Lower lobe of right lung (tissue), 2 donors: ENCODE measurements at regions not wholly inside any gene's neighbourhood (a gene's known extent, or its start where the extent isn't known, plus 50 kb on each side); places are given as distances from the start of the nearest gene placed in this dataset.

Experiments used
- ATAC-seq, 2 donors: fragments of 200-7000 bp; cut with Tn5 transposase; one replicate each; pipeline ENCODE4 v1.9.1; 2020 to 2022; ENCODE audit warnings: mild to moderate bottlenecking in 2 of 2, moderate library complexity in 2 of 2
- DNase-seq: peaks from one replicate; pipeline ENCODE4 v3.0.0-alpha.2; 2020
- H3K27ac ChIP-seq: fragments of 200-600 bp; one replicate; pipeline ENCODE4 v1.8.0; 2022
- H3K27me3 ChIP-seq: fragments of 200-600 bp; one replicate; pipeline ENCODE4 v1.8.0; 2022; ENCODE audit warnings: low read depth
- H3K36me3 ChIP-seq: fragments of 200-600 bp; one replicate; pipeline ENCODE4 v1.8.0; 2022; ENCODE audit warnings: mild to moderate bottlenecking
- H3K4me1 ChIP-seq: fragments of 200-600 bp; one replicate; pipeline ENCODE4 v1.8.0; 2022
- H3K4me3 ChIP-seq: fragments of 200-600 bp; one replicate; pipeline ENCODE4 v1.8.0; 2022; ENCODE audit warnings: mild to moderate bottlenecking
- H3K9me3 ChIP-seq: fragments of 200-600 bp; one replicate; pipeline ENCODE4 v1.8.0; 2022
- intact Hi-C: fragments of 100-400 bp; cut with DNase I; formaldehyde crosslinking; loops from one replicate; pipeline ENCODE4 v1.11.0; 2022
- TF ChIP-seq, protein P1 (sequence below): fragments of 200-600 bp; IDR thresholded peaks from one replicate; pipeline ENCODE4 v1.8.0; 2022; ENCODE audit warnings: antibody characterized with exemption, mild to moderate bottlenecking
- donor health status: DM: no; HTN: yes; CAD: no; lungs with severe emphysema.

DNA sequence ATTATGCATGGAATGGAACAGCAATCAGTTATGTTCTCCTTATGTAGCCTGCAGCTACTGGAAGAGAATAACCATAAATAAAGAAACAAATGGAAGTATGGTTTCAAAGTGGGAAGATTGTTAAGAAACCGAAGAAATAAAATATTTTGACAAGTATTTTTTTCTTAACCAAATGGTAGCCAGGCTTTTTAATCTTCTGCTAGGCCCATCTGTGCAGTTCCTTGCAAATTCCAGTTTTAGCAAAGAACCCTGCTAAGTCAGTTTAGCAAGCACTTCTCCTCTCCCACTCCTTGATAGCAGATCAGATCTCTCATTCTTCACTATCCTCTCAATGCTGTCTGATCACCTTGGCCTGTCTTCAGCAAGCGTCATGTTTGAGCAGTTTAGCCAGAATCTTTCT, 111.1 kb upstream of the PRDM9 start:
- no peaks in the 10 kb centered on the region for H3K9me3 ChIP-seq
- no peak overlapping the region for H3K27ac ChIP-seq
- no peak for DNase-seq
- TF ChIP-seq, protein P1, sequence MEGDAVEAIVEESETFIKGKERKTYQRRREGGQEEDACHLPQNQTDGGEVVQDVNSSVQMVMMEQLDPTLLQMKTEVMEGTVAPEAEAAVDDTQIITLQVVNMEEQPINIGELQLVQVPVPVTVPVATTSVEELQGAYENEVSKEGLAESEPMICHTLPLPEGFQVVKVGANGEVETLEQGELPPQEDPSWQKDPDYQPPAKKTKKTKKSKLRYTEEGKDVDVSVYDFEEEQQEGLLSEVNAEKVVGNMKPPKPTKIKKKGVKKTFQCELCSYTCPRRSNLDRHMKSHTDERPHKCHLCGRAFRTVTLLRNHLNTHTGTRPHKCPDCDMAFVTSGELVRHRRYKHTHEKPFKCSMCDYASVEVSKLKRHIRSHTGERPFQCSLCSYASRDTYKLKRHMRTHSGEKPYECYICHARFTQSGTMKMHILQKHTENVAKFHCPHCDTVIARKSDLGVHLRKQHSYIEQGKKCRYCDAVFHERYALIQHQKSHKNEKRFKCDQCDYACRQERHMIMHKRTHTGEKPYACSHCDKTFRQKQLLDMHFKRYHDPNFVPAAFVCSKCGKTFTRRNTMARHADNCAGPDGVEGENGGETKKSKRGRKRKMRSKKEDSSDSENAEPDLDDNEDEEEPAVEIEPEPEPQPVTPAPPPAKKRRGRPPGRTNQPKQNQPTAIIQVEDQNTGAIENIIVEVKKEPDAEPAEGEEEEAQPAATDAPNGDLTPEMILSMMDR: no peak
- no peak overlapping the region for H3K4me3 ChIP-seq
- no peaks in the 10 kb centered on the region for H3K4me1 ChIP-seq
- no peaks in the 10 kb centered on the region for H3K27me3 ChIP-seq
- intact Hi-C loops: no loop called here
- H3K36me3 ChIP-seq: no peaks in the 10 kb centered on the region
- no peak for ATAC-seq

DNA sequence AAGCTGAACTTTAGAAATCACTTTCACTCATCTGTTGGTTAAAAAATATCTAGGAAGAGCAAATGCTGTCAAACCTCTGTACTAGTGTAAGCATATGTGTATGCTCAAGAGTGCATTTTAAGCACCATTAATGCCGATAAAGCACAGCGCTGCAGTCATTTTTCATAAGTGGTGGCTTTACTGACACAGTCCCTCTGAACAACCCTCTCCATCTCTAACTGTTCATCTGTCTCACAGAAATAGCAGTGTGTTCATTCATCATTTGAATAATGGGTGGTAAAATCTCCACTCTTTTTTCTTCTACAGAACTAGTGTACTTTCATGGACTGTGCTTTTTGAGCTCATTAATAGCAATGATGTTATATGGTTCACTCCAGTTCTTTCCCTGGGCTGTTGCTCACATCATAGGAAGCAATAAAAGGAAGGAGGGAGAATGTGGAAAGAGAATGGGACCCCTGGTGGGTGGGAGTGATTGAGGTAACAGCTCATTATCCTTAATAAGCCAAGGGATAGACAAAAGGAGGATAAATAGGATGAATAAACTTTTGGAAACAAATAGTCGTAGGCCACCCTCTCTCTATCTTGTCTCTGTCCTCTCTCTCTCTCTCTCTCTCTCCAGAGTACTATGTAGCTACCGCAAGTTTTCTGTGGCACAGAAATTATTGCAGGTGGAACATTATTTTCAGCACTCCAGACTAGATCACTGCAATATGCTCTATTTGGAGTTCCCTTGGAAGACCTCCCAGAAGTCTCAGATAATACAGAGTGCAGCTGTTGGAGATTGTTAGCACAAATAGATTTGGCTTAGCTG, 117.9 kb upstream of the PRDM9 start:
- Histone ChIP-seq H3K4me3 (no peak overlapping the region), H3K9me3 (no peaks in the 10 kb centered on the region), H3K36me3 (no peaks in the 10 kb centered on the region), H3K4me1 (no peaks in the 10 kb centered on the region), H3K27me3 (no peaks in the 10 kb centered on the region), H3K27ac (no peak overlapping the region)
- ATAC-seq: peak; percentile 33 to 59
- TF ChIP-seq, protein P1: no peak
- intact Hi-C loops: no loop called here
- no peak for DNase-seq

- Histone ChIP-seq H3K27me3 (no peaks in the 10 kb centered on the region), H3K4me1 (no peaks in the 10 kb centered on the region), H3K4me3 (no peak overlapping the region), H3K27ac (no peak overlapping the region), H3K9me3 (no peaks in the 10 kb centered on the region), H3K36me3 (no peaks in the 10 kb centered on the region)
- ATAC-seq (no peak), DNase-seq (no peak)
- intact Hi-C loops: no loop called here
- TF ChIP-seq, protein P1: no peak
These were observed 122.4 kb upstream of the PRDM9 start for GRCh38 chr5:23385036-23385435.

- no peaks in the 10 kb centered on the region for H3K9me3 ChIP-seq
- ATAC-seq (no peak), DNase-seq (no peak)
- no peak overlapping the region for H3K4me3 ChIP-seq
- H3K27ac ChIP-seq: no peak overlapping the region
- no peaks in the 10 kb centered on the region for H3K27me3 ChIP-seq
- TF ChIP-seq, protein P1: no peak
- no peaks in the 10 kb centered on the region for H3K4me1 ChIP-seq
- intact Hi-C loops: no loop called here
- no peaks in the 10 kb centered on the region for H3K36me3 ChIP-seq
These were observed 135.2 kb upstream of the PRDM9 start for GRCh38 chr5:23372177-23372576.

DNA sequence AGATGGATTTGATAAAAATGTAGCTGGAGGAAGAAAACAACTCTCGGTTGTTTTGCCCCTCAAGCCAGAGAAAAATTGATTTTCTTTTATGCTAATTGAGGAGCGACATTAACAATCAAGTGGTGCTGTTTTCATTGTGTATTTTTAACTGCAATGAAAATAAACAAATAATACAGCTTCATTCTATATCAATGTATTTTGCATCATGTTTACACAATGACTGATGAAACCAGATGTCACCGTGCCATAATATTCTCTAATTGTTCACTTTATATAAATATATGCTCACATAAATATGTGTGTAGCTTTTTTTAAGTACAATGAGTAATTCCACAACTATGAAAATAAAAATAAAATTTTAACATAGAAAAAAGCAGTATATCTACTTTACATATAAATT, 139.0 kb upstream of the PRDM9 start:
- Histone ChIP-seq H3K4me3 (no peak overlapping the region), H3K27me3 (no peaks in the 10 kb centered on the region), H3K4me1 (no peaks in the 10 kb centered on the region), H3K9me3 (no peaks in the 10 kb centered on the region), H3K36me3 (no peaks in the 10 kb centered on the region), H3K27ac (no peak overlapping the region)
- DNase-seq: no peak
- intact Hi-C loops: no loop called here
- no peak for ATAC-seq
- TF ChIP-seq, protein P1: no peak
